HepG2 (cell line): ENCODE measurements at regions not wholly inside any gene's neighbourhood (a gene's known extent, or its start where the extent isn't known, plus 50 kb on each side); places are given as distances from the start of the nearest gene placed in this dataset.

Experiments used
- ATAC-seq: fragments of 200-7000 bp; cut with Tn5 transposase; 3 replicates; pipeline ENCODE4 v1.9.1; 2020; ENCODE audit warnings: mild to moderate bottlenecking, moderate library complexity
- BruUV-seq: library from RNA; stranded (reverse); fragments of 400-500 nt; replicated peaks from 2 replicates; lab custom pipeline; 2021; lab: Mats Ljungman, UMichigan
- CTCF ChIA-PET: fragments of 300-600 bp; formaldehyde crosslinking; extraction: SDS; loops from one replicate; lab custom pipeline; 2021; ENCODE audit warnings: low total read pairs, inconsistent platforms, low intra/inter-chr PET ratio; lab: Yijun Ruan, JAX
- POLR2A ChIA-PET: fragments of 350-600 bp; sonication (Branson Sonifier 250); formaldehyde crosslinking; loops from one replicate; lab custom pipeline; 2020; ENCODE audit warnings: antibody characterized with exemption, inconsistent platforms; lab: Yijun Ruan, JAX
- DNase-seq: peaks from one replicate; pipeline ENCODE4 v3.0.0-alpha.2; 2015; ENCODE audit warnings: low spot score
- FAIRE-seq: peaks from 3 replicates; lab custom pipeline; 2011; peaks lifted over from hg19 to GRCh38; lab: Jason Lieb, UNC
- H2AFZ ChIP-seq: one replicate; pipeline ENCODE4 v1.6.1; 2011; ENCODE audit warnings: low read length, inconsistent platforms
- H3K27ac ChIP-seq: fragments of 300-600 bp; 3 replicates; pipeline ENCODE4 v1.8.0; 2011; ENCODE audit warnings: mixed run types, mild to moderate bottlenecking, mixed read lengths, low read length, inconsistent platforms; ENCODE audit not compliant: insufficient read depth; ENCODE audit errors: extremely low read length
- H3K27me3 ChIP-seq, 2 experiments: fragments of 200-600 bp in 1 of 2; 2 replicates in 1 of 2; 3 replicates in 1 of 2; pipeline versions ENCODE4 v1.6.0 to v1.8.0; 2011; ENCODE audit warnings: low read length in 2 of 2, mild to moderate bottlenecking in 2 of 2, moderate library complexity in 2 of 2, inconsistent platforms in 1 of 2; ENCODE audit not compliant: insufficient read depth in 2 of 2, control insufficient read depth in 1 of 2
- H3K36me3 ChIP-seq, 2 experiments: fragments of 200-600 bp in 1 of 2; replicated peaks in 1 of 2; 2 replicates in 1 of 2; 3 replicates in 1 of 2; pipeline versions ENCODE4 v1.5.1 to v1.8.0; 2011; ENCODE audit warnings: low read length in 2 of 2, inconsistent platforms in 1 of 2; ENCODE audit not compliant: insufficient read depth in 2 of 2, control insufficient read depth in 1 of 2
- H3K4me1 ChIP-seq: 2 replicates; pipeline ENCODE4 v1.5.1; 2012; ENCODE audit warnings: low read length, inconsistent platforms; ENCODE audit not compliant: insufficient read depth
- H3K4me2 ChIP-seq: 2 replicates; pipeline ENCODE4 v1.6.0; 2011; ENCODE audit warnings: low read depth, low read length, inconsistent platforms
- H3K4me3 ChIP-seq, 3 experiments: fragments of 200-600 bp in 1 of 3; sonication (generic), shearing (Covaris generic) in 1 of 3; replicated peaks in 1 of 3; 2 replicates each; pipeline ENCODE4 v1.5.1; 2011 to 2016; ENCODE audit warnings: low read length in 3 of 3, inconsistent platforms in 2 of 3, low read depth in 2 of 3, mild to moderate bottlenecking in 2 of 3, control low read depth in 1 of 3, mixed read lengths in 1 of 3; ENCODE audit not compliant: insufficient read depth in 1 of 3
- H3K79me2 ChIP-seq: one replicate; pipeline ENCODE4 v1.6.1; 2011; ENCODE audit warnings: low read length, inconsistent platforms; ENCODE audit not compliant: insufficient read depth
- H3K9ac ChIP-seq: 2 replicates; pipeline ENCODE4 v1.6.0; 2011; ENCODE audit warnings: mild to moderate bottlenecking, low read depth, low read length, inconsistent platforms; ENCODE audit not compliant: insufficient read depth
- H3K9me3 ChIP-seq: 2 replicates; pipeline ENCODE4 v1.5.1; 2012; ENCODE audit warnings: mild to moderate bottlenecking, low read length
- H4K20me1 ChIP-seq: 2 replicates; pipeline ENCODE4 v1.6.0; 2011; ENCODE audit warnings: inconsistent platforms, mild to moderate bottlenecking, low read length, moderate library complexity; ENCODE audit not compliant: insufficient read depth
- ELK4 ChIP-seq: sonication (generic); formaldehyde crosslinking; IDR thresholded peaks from 2 replicates; pipeline ENCODE4 v1.9.0; 2021; ENCODE audit warnings: missing genetic modification reagents, borderline replicate concordance
- HDAC2 ChIP-seq: sonication (generic); formaldehyde crosslinking; IDR thresholded peaks from 2 replicates; pipeline ENCODE4 v1.4.0; 2020; ENCODE audit warnings: missing genetic modification reagents
- MAFF ChIP-seq: IDR thresholded peaks from 2 replicates; pipeline ENCODE4 v1.6.1; 2011; ENCODE audit warnings: low read depth, low read length, improper control_type of control experiment
- MYNN ChIP-seq: sonication (generic); formaldehyde crosslinking; IDR thresholded peaks from 2 replicates; pipeline ENCODE4 v1.4.0; 2020; ENCODE audit warnings: mild to moderate bottlenecking, low read depth, missing genetic modification reagents
- NR2F2 ChIP-seq: IDR thresholded peaks from 2 replicates; pipeline ENCODE4 v1.6.1; 2012; ENCODE audit warnings: low read depth, inconsistent platforms, borderline replicate concordance
- SMARCE1 ChIP-seq: fragments of 450-650 bp; IDR thresholded peaks from 2 replicates; pipeline ENCODE4 v1.6.1; 2017; ENCODE audit warnings: borderline replicate concordance
- TAF1 ChIP-seq: sonication (generic); formaldehyde crosslinking; IDR thresholded peaks from 2 replicates; pipeline ENCODE4 v1.4.0; 2020; ENCODE audit warnings: missing genetic modification reagents
- TOPORS ChIP-seq: sonication (generic); formaldehyde crosslinking; IDR thresholded peaks from 2 replicates; pipeline ENCODE4 v1.8.0; 2023; ENCODE audit warnings: mild to moderate bottlenecking, missing genetic modification reagents
- ZEB1 ChIP-seq: IDR thresholded peaks from 2 replicates; pipeline ENCODE4 v1.6.1; 2012; ENCODE audit warnings: mild to moderate bottlenecking, low read depth, inconsistent platforms; ENCODE audit not compliant: insufficient replicate concordance
- ZFX ChIP-seq: sonication (generic); formaldehyde crosslinking; IDR thresholded peaks from 2 replicates; pipeline ENCODE4 v1.4.0; 2020; ENCODE audit warnings: mild to moderate bottlenecking, low read depth, missing genetic modification reagents, moderate library complexity
- ZNF260 ChIP-seq: sonication (generic); formaldehyde crosslinking; IDR thresholded peaks from 2 replicates; pipeline ENCODE4 v1.4.0; 2020; ENCODE audit warnings: missing genetic modification reagents, low read depth, mild to moderate bottlenecking, borderline replicate concordance
- WGBS: methylation state at CpG from one replicate; pipeline ENCODE4 v1.1.6; 2017; ENCODE audit warnings: low lambda C conversion rate; 5-methylcytosine and 5-hydroxymethylcytosine counted together
- in situ Hi-C: cut with HindIII; loops from 2 replicates; pipeline ENCODE4 v1.10.0; 2017; ENCODE audit warnings: low pct_unique_long_range_greater_than_20kb; ENCODE audit not compliant: extremely low pct_ligation_motif_present
- intact Hi-C: fragments of 100-400 bp; cut with micrococcal nuclease; formaldehyde crosslinking; loops from one replicate; pipeline ENCODE4 v1.10.0; 2022; ENCODE audit not compliant: unreplicated experiment
- TF ChIP-seq, protein P1 (sequence below): sonication (generic); formaldehyde crosslinking; IDR thresholded peaks from 2 replicates; pipeline ENCODE4 v1.5.0; 2020; ENCODE audit warnings: mild to moderate bottlenecking, missing genetic modification reagents
- TF ChIP-seq, protein P2 (sequence below): sonication (generic); formaldehyde crosslinking; conservative IDR thresholded peaks from 2 replicates; pipeline ENCODE4 v1.4.0; 2020; ENCODE audit warnings: mild to moderate bottlenecking, missing genetic modification reagents, moderate library complexity

- TF ChIP-seq HDAC2 (CRISPR knock-in tag) (no peak), TOPORS (CRISPR knock-in tag) (no peak), TAF1 (CRISPR knock-in tag) (no peak), ZEB1 (no peak), ZNF260 (CRISPR knock-in tag) (no peak), MAFF (no peak)
- TF ChIP-seq, protein P1, sequence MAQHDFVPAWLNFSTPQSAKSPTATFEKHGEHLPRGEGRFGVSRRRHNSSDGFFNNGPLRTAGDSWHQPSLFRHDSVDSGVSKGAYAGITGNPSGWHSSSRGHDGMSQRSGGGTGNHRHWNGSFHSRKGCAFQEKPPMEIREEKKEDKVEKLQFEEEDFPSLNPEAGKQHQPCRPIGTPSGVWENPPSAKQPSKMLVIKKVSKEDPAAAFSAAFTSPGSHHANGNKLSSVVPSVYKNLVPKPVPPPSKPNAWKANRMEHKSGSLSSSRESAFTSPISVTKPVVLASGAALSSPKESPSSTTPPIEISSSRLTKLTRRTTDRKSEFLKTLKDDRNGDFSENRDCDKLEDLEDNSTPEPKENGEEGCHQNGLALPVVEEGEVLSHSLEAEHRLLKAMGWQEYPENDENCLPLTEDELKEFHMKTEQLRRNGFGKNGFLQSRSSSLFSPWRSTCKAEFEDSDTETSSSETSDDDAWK (CRISPR knock-in tag) = no peak
- BruUV-seq = no TSS peak
- in situ Hi-C loops (no loop called here), intact Hi-C loops (no loop called here)
- Histone ChIP-seq H3K9me3 (no peaks in the 10 kb centered on the region), H3K79me2 (no peaks in the 10 kb centered on the region), H3K4me3 (no peak overlapping the region), H3K4me1 (peaks cover 5% of the 10 kb centered on the region; the same call in 1 of the 2 replicates), H3K9ac (no peak overlapping the region), H3K27ac (no peak overlapping the region), H4K20me1 (no peaks in the 10 kb centered on the region), H3K4me2 (no peak overlapping the region), H2AFZ (no peak overlapping the region), H3K36me3 (no peaks in the 10 kb centered on the region), H3K27me3 (no peaks in the 10 kb centered on the region)
- FAIRE-seq = no peak
- ATAC-seq = no peak
- 26% methylated on average over 1 of the region's 1 CpG for WGBS
- POLR2A ChIA-PET = no interaction called here
- no peak for DNase-seq
- CTCF ChIA-PET = no interaction called here
Measured at GRCh38 chr7:46696741-46697140, 775.7 kb upstream of the IGFBP3 start.

- in situ Hi-C loops (no loop called here), intact Hi-C loops (no loop called here)
- no TSS peak for BruUV-seq
- Histone ChIP-seq H3K4me2 (peak overlapping the region; percentile 40; the same call in 1 of the 2 replicates), H3K27ac (no peak overlapping the region), H3K4me1 (peaks cover 5% of the 10 kb centered on the region; the same call in 1 of the 2 replicates), H3K4me3 (no peak overlapping the region), H2AFZ (no peak overlapping the region), H4K20me1 (no peaks in the 10 kb centered on the region), H3K9ac (no peak overlapping the region), H3K36me3 (no peaks in the 10 kb centered on the region), H3K27me3 (no peaks in the 10 kb centered on the region), H3K9me3 (no peaks in the 10 kb centered on the region), H3K79me2 (no peaks in the 10 kb centered on the region)
- ChIA-PET CTCF (no interaction called here), POLR2A (no interaction called here)
- DNase-seq (peak; percentile 1), ATAC-seq (peak; percentile 97), FAIRE-seq (no peak)
- WGBS = 0% methylated on average over 3 of the region's 3 CpGs
- TF ChIP-seq, protein P2, sequence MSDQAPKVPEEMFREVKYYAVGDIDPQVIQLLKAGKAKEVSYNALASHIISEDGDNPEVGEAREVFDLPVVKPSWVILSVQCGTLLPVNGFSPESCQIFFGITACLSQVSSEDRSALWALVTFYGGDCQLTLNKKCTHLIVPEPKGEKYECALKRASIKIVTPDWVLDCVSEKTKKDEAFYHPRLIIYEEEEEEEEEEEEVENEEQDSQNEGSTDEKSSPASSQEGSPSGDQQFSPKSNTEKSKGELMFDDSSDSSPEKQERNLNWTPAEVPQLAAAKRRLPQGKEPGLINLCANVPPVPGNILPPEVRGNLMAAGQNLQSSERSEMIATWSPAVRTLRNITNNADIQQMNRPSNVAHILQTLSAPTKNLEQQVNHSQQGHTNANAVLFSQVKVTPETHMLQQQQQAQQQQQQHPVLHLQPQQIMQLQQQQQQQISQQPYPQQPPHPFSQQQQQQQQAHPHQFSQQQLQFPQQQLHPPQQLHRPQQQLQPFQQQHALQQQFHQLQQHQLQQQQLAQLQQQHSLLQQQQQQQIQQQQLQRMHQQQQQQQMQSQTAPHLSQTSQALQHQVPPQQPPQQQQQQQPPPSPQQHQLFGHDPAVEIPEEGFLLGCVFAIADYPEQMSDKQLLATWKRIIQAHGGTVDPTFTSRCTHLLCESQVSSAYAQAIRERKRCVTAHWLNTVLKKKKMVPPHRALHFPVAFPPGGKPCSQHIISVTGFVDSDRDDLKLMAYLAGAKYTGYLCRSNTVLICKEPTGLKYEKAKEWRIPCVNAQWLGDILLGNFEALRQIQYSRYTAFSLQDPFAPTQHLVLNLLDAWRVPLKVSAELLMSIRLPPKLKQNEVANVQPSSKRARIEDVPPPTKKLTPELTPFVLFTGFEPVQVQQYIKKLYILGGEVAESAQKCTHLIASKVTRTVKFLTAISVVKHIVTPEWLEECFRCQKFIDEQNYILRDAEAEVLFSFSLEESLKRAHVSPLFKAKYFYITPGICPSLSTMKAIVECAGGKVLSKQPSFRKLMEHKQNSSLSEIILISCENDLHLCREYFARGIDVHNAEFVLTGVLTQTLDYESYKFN (CRISPR knock-in tag) = peak; percentile 68
- 0 out of 2 replicates have a peak, but pooled peaks have one; percentile 20 for TF ChIP-seq ZFX (CRISPR knock-in tag)
- no peak for TF ChIP-seq MYNN (CRISPR knock-in tag)
- no peak for TF ChIP-seq SMARCE1
- no peak for TF ChIP-seq ELK4
- 0 out of 2 replicates have a peak, but pooled peaks have one; percentile 39 for TF ChIP-seq NR2F2
Measured at GRCh38 chr7:46695051-46695708, 774.1 kb upstream of the IGFBP3 start.
